Heart right ventricle (tissue), 16 donors: ENCODE measurements at regions not wholly inside any gene's neighbourhood (a gene's known extent, or its start where the extent isn't known, plus 50 kb on each side); places are given as distances from the start of the nearest gene placed in this dataset.
A peak's percentile ranks its signal among the peaks of the same experiment; 100 is the strongest.

ENCODE experiments used
- ATAC-seq, 8 donors: fragments of 200-7000 bp; cut with Tn5 transposase; one replicate each; pipeline ENCODE4 v1.9.1; 2020; ENCODE audit warnings: mild to moderate bottlenecking in 8 of 8, moderate library complexity in 8 of 8, moderate number of reproducible peaks in 1 of 8
- DNase-seq, 2 donors: peaks; one replicate each; pipeline ENCODE4 v3.0.0-alpha.2; 2020
- H3K27ac ChIP-seq, 10 donors: fragments of 200-600 bp; sonication (generic) in 2 of 10; one replicate each; pipeline versions ENCODE4 v1.5.0 to v1.8.0; 2020 to 2022; ENCODE audit warnings: mild to moderate bottlenecking in 3 of 10
- H3K27me3 ChIP-seq, 7 donors: fragments of 200-600 bp; one replicate each; pipeline ENCODE4 v1.8.0; 2021 to 2022; ENCODE audit warnings: mild to moderate bottlenecking in 2 of 7
- H3K36me3 ChIP-seq, 9 donors: fragments of 200-600 bp; sonication (generic) in 1 of 9; one replicate each; pipeline versions ENCODE4 v1.5.0 to v1.8.0; 2020 to 2022; ENCODE audit warnings: mild to moderate bottlenecking in 2 of 9
- H3K4me1 ChIP-seq, 9 donors: fragments of 200-600 bp; sonication (generic) in 1 of 9; one replicate each; pipeline versions ENCODE4 v1.5.0 to v1.8.0; 2020 to 2022; ENCODE audit warnings: mild to moderate bottlenecking in 4 of 9
- H3K4me3 ChIP-seq, 10 donors: fragments of 200-600 bp; sonication (generic) in 2 of 10; one replicate each; pipeline versions ENCODE4 v1.5.0 to v1.8.0; 2020 to 2022; ENCODE audit warnings: mild to moderate bottlenecking in 7 of 10, moderate library complexity in 2 of 10
- H3K9me3 ChIP-seq, 11 donors: fragments of 200-600 bp in 10 of 11; sonication (generic) in 2 of 11; one replicate each; pipeline versions ENCODE4 v1.5.0 to v1.8.0; 2013 to 2022; ENCODE audit warnings: mild to moderate bottlenecking in 2 of 11, control low read depth in 1 of 11, moderate library complexity in 1 of 11
- WGBS, 2 donors: extraction: QIAGEN DNeasy Blood & Tissue Kit; methylation state at CpG; one replicate each; pipeline ENCODE4 v1.1.7; 2013; ENCODE audit warnings: inconsistent platforms in 1 of 2; 5-methylcytosine and 5-hydroxymethylcytosine counted together
- intact Hi-C, 10 donors: fragments of 100-400 bp; cut with DNase I; formaldehyde crosslinking; loops; one replicate each; pipeline versions ENCODE4 v1.11.1 to v1.14.2; 2022
- TF ChIP-seq, protein P1 (sequence below), 9 donors: fragments of 200-600 bp; sonication (generic) in 2 of 9; IDR thresholded peaks; one replicate each; pipeline versions ENCODE4 v1.5.0 to v1.8.0; 2021 to 2022; ENCODE audit warnings: antibody characterized with exemption in 9 of 9, mild to moderate bottlenecking in 5 of 9, moderate library complexity in 1 of 9
- donor health status: Arrhythmogenic right ventricular cardiomyopathy.
- donor health status: ischemic (EF 13 %, LVEDD 7.1; RV severe dilation, severe dysfunction).
- donor health status: healthy with polysubstance abuse.
- donor health status: DM: no; HTN: yes; CAD: no.
- donor health status: DM: no; HTN: no; CAD: no.
- donor health status: ischemic (EF 25% LVEDD 6.9; RV normal size, moderate dysfunction).
- donor health status: ischemic (EF 25% LVEDD 5.7; RV mildly dilated, moderate dysfunction).
- donor health status: healthy.
- donor health status: DM: yes; HTN: yes; CAD: no.
- donor health status: Ischemic cardiomyopathy.
- donor health status: ischemic (EF 35%, LVEDD 5.7; RV mildly dilated, moderate dysfunction).
- donor health status: nonischemic (EF 11% LVEDD 7.7; RV severe dilation, severe dysfunction).
- donor health status: DM: yes; HTN: yes; CAD: no.
- donor health status: PGD.
- donor health status: ischemic (EF 29% LVEDD 5.4; RV normal size, mild dysfunction).
- donor health status: nonischemic (EF 23%, LVEDD 6.1; RV moderate dilation, normal function).

- ATAC-seq, result no peak
- no peak overlapping the region for H3K27ac ChIP-seq
- no peaks in the 10 kb centered on the region for H3K9me3 ChIP-seq
Observed at GRCh38 chr2:153169609-153170008, 309.0 kb downstream of the RPRM start.

DNA sequence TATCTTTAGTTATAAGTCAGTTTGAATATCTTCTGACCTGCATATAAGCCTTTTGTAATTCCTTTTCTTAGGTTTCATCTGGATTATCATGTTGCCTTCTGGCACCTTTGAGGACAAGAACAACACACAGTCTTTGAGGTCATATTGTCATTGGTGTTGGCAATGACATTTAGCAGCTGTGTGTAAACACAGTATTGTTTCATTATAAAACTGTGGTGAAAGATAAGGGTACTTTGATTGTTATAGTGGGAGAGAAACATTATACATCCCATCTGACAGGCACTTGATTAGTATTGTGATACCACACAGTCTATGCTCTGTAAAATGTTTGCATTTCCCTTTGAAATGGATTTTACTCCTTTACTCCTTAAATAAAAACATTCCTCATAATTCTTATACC lies 313.5 kb downstream of the RPRM start:
- H3K4me3 ChIP-seq, result no peak overlapping the region
- H3K27me3 ChIP-seq, result no peaks in the 10 kb centered on the region
- intact Hi-C loops, result loop anchor here in 1 of 10 donors (5.0 kb wide), 1 partner anchor 93 kb away; no protein-coding TSS in a partner anchor
- no peaks in the 10 kb centered on the region for H3K4me1 ChIP-seq
- no peak for ATAC-seq
- no peaks in the 10 kb centered on the region for H3K9me3 ChIP-seq
- DNase-seq, result no peak
- TF ChIP-seq, protein P1, sequence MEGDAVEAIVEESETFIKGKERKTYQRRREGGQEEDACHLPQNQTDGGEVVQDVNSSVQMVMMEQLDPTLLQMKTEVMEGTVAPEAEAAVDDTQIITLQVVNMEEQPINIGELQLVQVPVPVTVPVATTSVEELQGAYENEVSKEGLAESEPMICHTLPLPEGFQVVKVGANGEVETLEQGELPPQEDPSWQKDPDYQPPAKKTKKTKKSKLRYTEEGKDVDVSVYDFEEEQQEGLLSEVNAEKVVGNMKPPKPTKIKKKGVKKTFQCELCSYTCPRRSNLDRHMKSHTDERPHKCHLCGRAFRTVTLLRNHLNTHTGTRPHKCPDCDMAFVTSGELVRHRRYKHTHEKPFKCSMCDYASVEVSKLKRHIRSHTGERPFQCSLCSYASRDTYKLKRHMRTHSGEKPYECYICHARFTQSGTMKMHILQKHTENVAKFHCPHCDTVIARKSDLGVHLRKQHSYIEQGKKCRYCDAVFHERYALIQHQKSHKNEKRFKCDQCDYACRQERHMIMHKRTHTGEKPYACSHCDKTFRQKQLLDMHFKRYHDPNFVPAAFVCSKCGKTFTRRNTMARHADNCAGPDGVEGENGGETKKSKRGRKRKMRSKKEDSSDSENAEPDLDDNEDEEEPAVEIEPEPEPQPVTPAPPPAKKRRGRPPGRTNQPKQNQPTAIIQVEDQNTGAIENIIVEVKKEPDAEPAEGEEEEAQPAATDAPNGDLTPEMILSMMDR (IDR thresholded peaks at IDR 0.05), result no peak
- H3K27ac ChIP-seq, result no peak overlapping the region
- no peaks in the 10 kb centered on the region for H3K36me3 ChIP-seq

More at GRCh38 chr2:153169609-153170008, 309.0 kb downstream of the RPRM start:
- intact Hi-C loops, result loop anchor here in 1 of 10 donors (5.0 kb wide), 1 partner anchor 97 kb away; no protein-coding TSS in a partner anchor
- no peak for DNase-seq
- H3K4me3 ChIP-seq, result no peak overlapping the region
- no peaks in the 10 kb centered on the region for H3K36me3 ChIP-seq
- TF ChIP-seq, protein P1 (IDR thresholded peaks at IDR 0.05), result no peak
- no peaks in the 10 kb centered on the region for H3K27me3 ChIP-seq
- no peaks in the 10 kb centered on the region for H3K4me1 ChIP-seq

DNA sequence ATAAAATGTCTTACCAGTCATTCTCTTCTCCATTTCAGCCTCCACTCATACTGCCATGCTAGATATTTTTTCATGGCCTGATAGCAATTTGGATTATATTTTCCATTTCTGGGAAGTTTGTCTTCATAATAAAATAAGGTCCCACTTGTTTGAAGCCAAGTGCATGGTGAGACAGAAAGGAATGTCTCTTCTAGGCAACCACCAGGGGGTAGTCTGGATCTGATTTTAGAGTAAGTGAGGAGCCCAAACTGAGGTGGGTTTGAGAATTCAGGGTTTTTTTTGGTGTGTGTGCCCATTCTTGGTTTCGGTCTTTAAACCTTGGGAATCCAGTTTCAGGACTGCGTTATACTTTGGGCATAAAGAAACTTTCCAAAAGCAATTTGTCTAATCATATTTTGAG lies 315.5 kb downstream of the RPRM start:
- H3K4me1 ChIP-seq, result no peaks in the 10 kb centered on the region
- intact Hi-C loops, result no loop called here
- WGBS, 2 donors, result 70 to 91% methylated on average over 2 of the region's 2 CpGs
- TF ChIP-seq, protein P1 (IDR thresholded peaks at IDR 0.05), result peak in 5 of 9 donors; percentile 18 to 27 (median 21)
- no peak for DNase-seq
- no peaks in the 10 kb centered on the region for H3K36me3 ChIP-seq
- H3K4me3 ChIP-seq, result no peak overlapping the region
- no peaks in the 10 kb centered on the region for H3K9me3 ChIP-seq
- H3K27ac ChIP-seq, result no peak overlapping the region
- ATAC-seq, result no peak
- H3K27me3 ChIP-seq, result no peaks in the 10 kb centered on the region

GRCh38 chr2:153156743-153157142 lies 321.8 kb downstream of the RPRM start:
- no peaks in the 10 kb centered on the region for H3K36me3 ChIP-seq
- H3K4me3 ChIP-seq, result no peak overlapping the region
- TF ChIP-seq, protein P1 (IDR thresholded peaks at IDR 0.05), result no peak
- peaks cover 0 to 10% (median 0%) of the 10 kb centered on the region in 11 donors for H3K9me3 ChIP-seq
- no peak overlapping the region for H3K27ac ChIP-seq
- no peak for ATAC-seq
- no peaks in the 10 kb centered on the region for H3K27me3 ChIP-seq
- H3K4me1 ChIP-seq, result no peaks in the 10 kb centered on the region
- 22 to 41% methylated on average over 2 of the region's 2 CpGs for WGBS, 2 donors
- no peak for DNase-seq
- intact Hi-C loops, result no loop called here
